HCT116 (cell line): ENCODE measurements at regions not wholly inside any gene's neighbourhood (a gene's known extent, or its start where the extent isn't known, plus 50 kb on each side); places are given as distances from the start of the nearest gene placed in this dataset.

ENCODE experiments used
- EZH2 ChIP-seq: fragments of 200-600 bp; sonication (generic); IDR thresholded peaks from 2 replicates; pipeline ENCODE4 v1.6.1; 2017; ENCODE audit warnings: antibody characterized with exemption, mixed run types
- SRF ChIP-seq: IDR thresholded peaks from 2 replicates; pipeline ENCODE4 v1.6.1; 2012; ENCODE audit warnings: low read depth
- TCF7L2 ChIP-seq: IDR thresholded peaks from 2 replicates; pipeline ENCODE4 v1.7.0; 2011; ENCODE audit warnings: borderline replicate concordance, inconsistent platforms; ENCODE audit not compliant: insufficient read depth, insufficient read length; ENCODE audit errors: extremely low read depth
- ZFX ChIP-seq: fragments of 450-650 bp; IDR thresholded peaks from 2 replicates; pipeline ENCODE4 v1.6.1; 2017
- TF ChIP-seq, protein P1 (sequence below): IDR thresholded peaks from 2 replicates; pipeline ENCODE4 v1.6.1; 2012; ENCODE audit warnings: low read depth
- TF ChIP-seq, protein P2 (sequence below), 3 experiments: fragments of 200-600 bp in 1 of 3; sonication (generic) in 1 of 3; IDR thresholded peaks in 2 of 3; conservative IDR thresholded peaks in 1 of 3; 2 replicates each; pipeline ENCODE4 v1.5.1; 2012 to 2017; ENCODE audit warnings: low read depth in 2 of 3, low read length in 2 of 3, antibody characterized with exemption in 1 of 3, borderline replicate concordance in 1 of 3, control low read depth in 1 of 3, mild to moderate bottlenecking in 1 of 3, mixed read lengths in 1 of 3, mixed run types in 1 of 3, moderate library complexity in 1 of 3; ENCODE audit not compliant: insufficient read depth in 1 of 3
- TF ChIP-seq, protein P3 (sequence below): IDR thresholded peaks from 2 replicates; pipeline ENCODE4 v1.6.1; 2011; ENCODE audit warnings: mild to moderate bottlenecking, low read length, moderate library complexity; ENCODE audit not compliant: insufficient replicate concordance; ENCODE audit errors: extremely low read depth

DNA sequence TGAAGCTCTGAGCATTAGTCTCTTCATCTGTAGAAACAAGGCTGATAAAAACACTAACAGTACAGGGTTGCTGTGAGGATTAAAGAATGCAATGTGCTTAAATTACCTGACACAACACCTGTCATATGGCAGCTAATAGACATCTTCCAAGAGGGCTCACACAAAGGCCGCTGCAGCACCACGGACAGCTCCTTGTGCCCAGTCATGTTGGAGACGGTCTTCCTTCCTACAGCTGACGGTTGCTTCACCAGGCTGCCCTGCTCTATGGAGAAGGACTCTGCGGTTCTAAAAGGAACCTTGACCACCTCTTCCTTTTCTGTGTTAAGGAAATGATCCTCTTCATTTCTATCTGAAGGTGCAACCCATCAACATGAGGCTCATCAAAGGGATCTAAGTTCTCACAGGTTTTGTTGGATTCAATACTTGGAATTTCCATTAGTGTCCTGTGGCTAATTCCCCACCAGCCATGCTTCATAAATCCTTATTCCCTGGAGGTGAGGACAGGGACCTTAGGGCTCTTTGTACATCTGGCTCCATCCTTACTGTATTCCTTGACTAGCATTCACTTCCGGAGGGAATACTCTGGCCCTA, 138.9 kb upstream of the CES5A start:
- TF ChIP-seq EZH2, result no peak
- peak; percentile 21 for TF ChIP-seq TCF7L2
- TF ChIP-seq, protein P1, sequence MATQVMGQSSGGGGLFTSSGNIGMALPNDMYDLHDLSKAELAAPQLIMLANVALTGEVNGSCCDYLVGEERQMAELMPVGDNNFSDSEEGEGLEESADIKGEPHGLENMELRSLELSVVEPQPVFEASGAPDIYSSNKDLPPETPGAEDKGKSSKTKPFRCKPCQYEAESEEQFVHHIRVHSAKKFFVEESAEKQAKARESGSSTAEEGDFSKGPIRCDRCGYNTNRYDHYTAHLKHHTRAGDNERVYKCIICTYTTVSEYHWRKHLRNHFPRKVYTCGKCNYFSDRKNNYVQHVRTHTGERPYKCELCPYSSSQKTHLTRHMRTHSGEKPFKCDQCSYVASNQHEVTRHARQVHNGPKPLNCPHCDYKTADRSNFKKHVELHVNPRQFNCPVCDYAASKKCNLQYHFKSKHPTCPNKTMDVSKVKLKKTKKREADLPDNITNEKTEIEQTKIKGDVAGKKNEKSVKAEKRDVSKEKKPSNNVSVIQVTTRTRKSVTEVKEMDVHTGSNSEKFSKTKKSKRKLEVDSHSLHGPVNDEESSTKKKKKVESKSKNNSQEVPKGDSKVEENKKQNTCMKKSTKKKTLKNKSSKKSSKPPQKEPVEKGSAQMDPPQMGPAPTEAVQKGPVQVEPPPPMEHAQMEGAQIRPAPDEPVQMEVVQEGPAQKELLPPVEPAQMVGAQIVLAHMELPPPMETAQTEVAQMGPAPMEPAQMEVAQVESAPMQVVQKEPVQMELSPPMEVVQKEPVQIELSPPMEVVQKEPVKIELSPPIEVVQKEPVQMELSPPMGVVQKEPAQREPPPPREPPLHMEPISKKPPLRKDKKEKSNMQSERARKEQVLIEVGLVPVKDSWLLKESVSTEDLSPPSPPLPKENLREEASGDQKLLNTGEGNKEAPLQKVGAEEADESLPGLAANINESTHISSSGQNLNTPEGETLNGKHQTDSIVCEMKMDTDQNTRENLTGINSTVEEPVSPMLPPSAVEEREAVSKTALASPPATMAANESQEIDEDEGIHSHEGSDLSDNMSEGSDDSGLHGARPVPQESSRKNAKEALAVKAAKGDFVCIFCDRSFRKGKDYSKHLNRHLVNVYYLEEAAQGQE, result peak; percentile 94
- TF ChIP-seq, protein P2, sequence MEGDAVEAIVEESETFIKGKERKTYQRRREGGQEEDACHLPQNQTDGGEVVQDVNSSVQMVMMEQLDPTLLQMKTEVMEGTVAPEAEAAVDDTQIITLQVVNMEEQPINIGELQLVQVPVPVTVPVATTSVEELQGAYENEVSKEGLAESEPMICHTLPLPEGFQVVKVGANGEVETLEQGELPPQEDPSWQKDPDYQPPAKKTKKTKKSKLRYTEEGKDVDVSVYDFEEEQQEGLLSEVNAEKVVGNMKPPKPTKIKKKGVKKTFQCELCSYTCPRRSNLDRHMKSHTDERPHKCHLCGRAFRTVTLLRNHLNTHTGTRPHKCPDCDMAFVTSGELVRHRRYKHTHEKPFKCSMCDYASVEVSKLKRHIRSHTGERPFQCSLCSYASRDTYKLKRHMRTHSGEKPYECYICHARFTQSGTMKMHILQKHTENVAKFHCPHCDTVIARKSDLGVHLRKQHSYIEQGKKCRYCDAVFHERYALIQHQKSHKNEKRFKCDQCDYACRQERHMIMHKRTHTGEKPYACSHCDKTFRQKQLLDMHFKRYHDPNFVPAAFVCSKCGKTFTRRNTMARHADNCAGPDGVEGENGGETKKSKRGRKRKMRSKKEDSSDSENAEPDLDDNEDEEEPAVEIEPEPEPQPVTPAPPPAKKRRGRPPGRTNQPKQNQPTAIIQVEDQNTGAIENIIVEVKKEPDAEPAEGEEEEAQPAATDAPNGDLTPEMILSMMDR (IDR thresholded peaks at IDR 0.05 in 2 of 3, conservative IDR thresholded peaks at IDR 0.05 in 1 of 3; ENCODE audit: borderline replicate concordance in 1 of 3, insufficient read depth in 1 of 3, low read depth in 2 of 3, low read length in 2 of 3), result no peak
- TF ChIP-seq ZFX, result no peak
- TF ChIP-seq SRF, result no peak
- TF ChIP-seq, protein P3, sequence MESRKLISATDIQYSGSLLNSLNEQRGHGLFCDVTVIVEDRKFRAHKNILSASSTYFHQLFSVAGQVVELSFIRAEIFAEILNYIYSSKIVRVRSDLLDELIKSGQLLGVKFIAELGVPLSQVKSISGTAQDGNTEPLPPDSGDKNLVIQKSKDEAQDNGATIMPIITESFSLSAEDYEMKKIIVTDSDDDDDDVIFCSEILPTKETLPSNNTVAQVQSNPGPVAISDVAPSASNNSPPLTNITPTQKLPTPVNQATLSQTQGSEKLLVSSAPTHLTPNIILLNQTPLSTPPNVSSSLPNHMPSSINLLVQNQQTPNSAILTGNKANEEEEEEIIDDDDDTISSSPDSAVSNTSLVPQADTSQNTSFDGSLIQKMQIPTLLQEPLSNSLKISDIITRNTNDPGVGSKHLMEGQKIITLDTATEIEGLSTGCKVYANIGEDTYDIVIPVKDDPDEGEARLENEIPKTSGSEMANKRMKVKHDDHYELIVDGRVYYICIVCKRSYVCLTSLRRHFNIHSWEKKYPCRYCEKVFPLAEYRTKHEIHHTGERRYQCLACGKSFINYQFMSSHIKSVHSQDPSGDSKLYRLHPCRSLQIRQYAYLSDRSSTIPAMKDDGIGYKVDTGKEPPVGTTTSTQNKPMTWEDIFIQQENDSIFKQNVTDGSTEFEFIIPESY, result no peak
